IMR-90 (cell line): ENCODE measurements at regions not wholly inside any gene's neighbourhood (a gene's known extent, or its start where the extent isn't known, plus 50 kb on each side); places are given as distances from the start of the nearest gene placed in this dataset.

ENCODE experiments used
- CEBPB ChIP-seq: IDR thresholded peaks from 2 replicates; pipeline ENCODE4 v1.6.1; 2012; ENCODE audit warnings: low read depth, low read length, improper control_type of control experiment
- CHD1 ChIP-seq: IDR thresholded peaks from 2 replicates; pipeline ENCODE4 v1.6.1; 2012; ENCODE audit warnings: low read depth, low read length, improper control_type of control experiment
- ELK1 ChIP-seq: fragments of 150-350 bp; IDR thresholded peaks from 2 replicates; pipeline ENCODE4 v1.6.1; 2016; ENCODE audit warnings: low read depth, mild to moderate bottlenecking, low read length, moderate library complexity, borderline replicate concordance
- FOS ChIP-seq: fragments of 150-350 bp; IDR thresholded peaks from 2 replicates; pipeline ENCODE4 v1.6.1; 2016; ENCODE audit warnings: low read depth, low read length
- POLR2A ChIP-seq: IDR thresholded peaks from 2 replicates; pipeline ENCODE4 v1.6.1; 2012; ENCODE audit warnings: mild to moderate bottlenecking, low read depth, low read length
- RAD21 ChIP-seq: IDR thresholded peaks from 2 replicates; pipeline ENCODE4 v1.6.1; 2012; ENCODE audit warnings: low read length, improper control_type of control experiment
- RCOR1 ChIP-seq: IDR thresholded peaks from 2 replicates; pipeline ENCODE4 v1.6.1; 2012; ENCODE audit warnings: mild to moderate bottlenecking, low read length, improper control_type of control experiment; ENCODE audit not compliant: insufficient replicate concordance
- RFX5 ChIP-seq: IDR thresholded peaks from 2 replicates; pipeline ENCODE4 v1.8.0; 2012; ENCODE audit warnings: low read depth, mild to moderate bottlenecking, low read length, moderate library complexity
- SMC3 ChIP-seq: fragments of 150-350 bp; IDR thresholded peaks from 2 replicates; pipeline ENCODE4 v1.6.1; 2016; ENCODE audit warnings: low read depth, mild to moderate bottlenecking, antibody characterized with exemption, low read length, moderate library complexity
- USF2 ChIP-seq: fragments of 150-350 bp; IDR thresholded peaks from 2 replicates; pipeline ENCODE4 v1.6.1; 2017; ENCODE audit warnings: mild to moderate bottlenecking, antibody characterized with exemption, low read length, low read depth
- TF ChIP-seq, protein P1 (sequence below): conservative IDR thresholded peaks from 2 replicates; pipeline ENCODE4 v1.5.1; 2012; ENCODE audit warnings: mild to moderate bottlenecking, low read depth, low read length, improper control_type of control experiment

- TF ChIP-seq, protein P1, sequence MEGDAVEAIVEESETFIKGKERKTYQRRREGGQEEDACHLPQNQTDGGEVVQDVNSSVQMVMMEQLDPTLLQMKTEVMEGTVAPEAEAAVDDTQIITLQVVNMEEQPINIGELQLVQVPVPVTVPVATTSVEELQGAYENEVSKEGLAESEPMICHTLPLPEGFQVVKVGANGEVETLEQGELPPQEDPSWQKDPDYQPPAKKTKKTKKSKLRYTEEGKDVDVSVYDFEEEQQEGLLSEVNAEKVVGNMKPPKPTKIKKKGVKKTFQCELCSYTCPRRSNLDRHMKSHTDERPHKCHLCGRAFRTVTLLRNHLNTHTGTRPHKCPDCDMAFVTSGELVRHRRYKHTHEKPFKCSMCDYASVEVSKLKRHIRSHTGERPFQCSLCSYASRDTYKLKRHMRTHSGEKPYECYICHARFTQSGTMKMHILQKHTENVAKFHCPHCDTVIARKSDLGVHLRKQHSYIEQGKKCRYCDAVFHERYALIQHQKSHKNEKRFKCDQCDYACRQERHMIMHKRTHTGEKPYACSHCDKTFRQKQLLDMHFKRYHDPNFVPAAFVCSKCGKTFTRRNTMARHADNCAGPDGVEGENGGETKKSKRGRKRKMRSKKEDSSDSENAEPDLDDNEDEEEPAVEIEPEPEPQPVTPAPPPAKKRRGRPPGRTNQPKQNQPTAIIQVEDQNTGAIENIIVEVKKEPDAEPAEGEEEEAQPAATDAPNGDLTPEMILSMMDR = no peak
- TF ChIP-seq USF2 (no peak), RAD21 (no peak), RFX5 (no peak), CEBPB (no peak), POLR2A (no peak), SMC3 (no peak), CHD1 (no peak), ELK1 (no peak), RCOR1 (no peak), FOS (no peak)
Measured at GRCh38 chr16:86714166-86714565, 135.8 kb downstream of the FOXL1 start.
